ENCODE measurements at regions not wholly inside any gene's neighbourhood (a gene's known extent, or its start where the extent isn't known, plus 50 kb on each side); places are given as distances from the start of the nearest gene placed in this dataset.
"Not testable (repeated sequence)": the region's sequence is repeated elsewhere in the genome, so short reads cannot be mapped to it uniquely, and the experiment has no call there.

DNA sequence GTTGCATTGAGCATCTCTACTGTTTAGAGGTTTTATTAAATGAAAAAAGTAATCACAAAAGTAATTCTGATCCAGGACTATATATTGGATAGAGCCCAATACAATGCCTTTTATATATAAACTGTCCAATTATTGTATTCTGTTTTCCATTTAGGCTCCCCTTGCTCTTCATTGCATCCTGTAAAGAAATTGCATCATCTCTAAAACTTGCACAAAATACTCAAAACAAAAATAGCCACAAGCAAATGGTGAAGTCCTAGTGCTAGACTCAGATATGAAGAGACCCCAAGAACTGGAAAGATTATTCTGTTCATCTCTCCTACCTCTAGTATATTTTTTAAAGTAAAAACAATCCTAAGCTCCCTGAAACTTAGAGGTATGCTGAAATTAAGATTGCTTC lies 195.8 kb downstream of the NNT start:
- TF ChIP-seq EP300 (IDR thresholded peaks at IDR 0.05) (no peak), POLR2A (IDR thresholded peaks at IDR 0.05) (no peak), POLR2AphosphoS5 (IDR thresholded peaks at IDR 0.05) (no peak)
- TF ChIP-seq, protein P1, sequence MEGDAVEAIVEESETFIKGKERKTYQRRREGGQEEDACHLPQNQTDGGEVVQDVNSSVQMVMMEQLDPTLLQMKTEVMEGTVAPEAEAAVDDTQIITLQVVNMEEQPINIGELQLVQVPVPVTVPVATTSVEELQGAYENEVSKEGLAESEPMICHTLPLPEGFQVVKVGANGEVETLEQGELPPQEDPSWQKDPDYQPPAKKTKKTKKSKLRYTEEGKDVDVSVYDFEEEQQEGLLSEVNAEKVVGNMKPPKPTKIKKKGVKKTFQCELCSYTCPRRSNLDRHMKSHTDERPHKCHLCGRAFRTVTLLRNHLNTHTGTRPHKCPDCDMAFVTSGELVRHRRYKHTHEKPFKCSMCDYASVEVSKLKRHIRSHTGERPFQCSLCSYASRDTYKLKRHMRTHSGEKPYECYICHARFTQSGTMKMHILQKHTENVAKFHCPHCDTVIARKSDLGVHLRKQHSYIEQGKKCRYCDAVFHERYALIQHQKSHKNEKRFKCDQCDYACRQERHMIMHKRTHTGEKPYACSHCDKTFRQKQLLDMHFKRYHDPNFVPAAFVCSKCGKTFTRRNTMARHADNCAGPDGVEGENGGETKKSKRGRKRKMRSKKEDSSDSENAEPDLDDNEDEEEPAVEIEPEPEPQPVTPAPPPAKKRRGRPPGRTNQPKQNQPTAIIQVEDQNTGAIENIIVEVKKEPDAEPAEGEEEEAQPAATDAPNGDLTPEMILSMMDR (IDR thresholded peaks at IDR 0.05) = no peak
- Histone ChIP-seq H3K9me3 (no peaks in the 10 kb centered on the region), H3K4me3 (no peak overlapping the region), H3K4me1 (peaks cover 0 to 12% (median 6%) of the 10 kb centered on the region in 4 donors), H3K27me3 (no peaks in the 10 kb centered on the region), H3K27ac (no peak overlapping the region), H3K36me3 (no peaks in the 10 kb centered on the region)
- DNase-seq = no peak
- intact Hi-C loops (cut with DNase I) = no loop called here

DNA sequence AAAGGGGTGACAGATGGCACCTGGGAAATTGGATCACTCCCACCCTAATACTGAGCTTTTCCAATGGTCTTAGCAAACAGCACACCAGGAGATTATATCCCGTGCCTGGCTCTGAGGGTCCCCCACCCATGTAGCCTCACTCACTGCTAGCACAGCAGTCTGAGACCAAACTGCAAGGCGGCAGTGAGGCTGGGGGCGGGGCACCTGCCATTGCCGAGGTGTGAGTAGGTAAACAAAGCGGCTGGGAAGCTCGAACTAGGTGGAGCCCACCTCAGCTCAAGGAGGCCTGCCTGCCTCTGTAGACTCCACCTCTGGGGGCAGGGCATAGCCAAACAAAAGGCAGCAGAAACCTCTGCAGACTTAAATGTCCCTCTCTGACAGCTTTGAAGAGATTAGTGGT lies 188.9 kb downstream of the NNT start:
- DNase-seq; H3K4me3 ChIP-seq; H3K36me3 ChIP-seq; intact Hi-C loops (cut with DNase I); H3K27ac ChIP-seq; H3K9me3 ChIP-seq; H3K4me1 ChIP-seq; H3K27me3 ChIP-seq: not testable (repeated sequence)
- 88 to 92% methylated on average over 6 of the region's 6 CpGs for WGBS, 2 donors

DNA sequence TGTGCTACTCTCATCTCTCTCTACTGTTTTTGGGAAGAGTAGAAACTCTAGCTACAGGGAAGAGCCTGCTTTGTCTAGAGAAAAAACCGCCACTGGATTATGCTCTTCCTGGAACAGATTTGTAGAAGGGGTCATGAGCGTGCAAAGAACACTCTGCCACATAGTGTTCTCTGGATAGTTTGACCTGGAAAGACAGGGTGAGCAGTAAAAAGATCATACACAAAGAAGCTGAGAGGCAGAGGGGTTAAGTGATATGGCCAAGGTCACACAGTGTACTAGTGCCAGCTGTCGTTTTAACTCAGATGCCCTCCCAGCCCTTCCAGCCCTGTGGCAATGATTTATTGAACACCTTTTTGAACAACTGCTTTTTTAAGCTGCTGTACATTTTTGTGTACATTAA lies 182.2 kb downstream of the NNT start:
- 61 to 73% methylated on average over 3 of the region's 3 CpGs for WGBS, 2 donors
- intact Hi-C loops (cut with DNase I) = no loop called here

DNA sequence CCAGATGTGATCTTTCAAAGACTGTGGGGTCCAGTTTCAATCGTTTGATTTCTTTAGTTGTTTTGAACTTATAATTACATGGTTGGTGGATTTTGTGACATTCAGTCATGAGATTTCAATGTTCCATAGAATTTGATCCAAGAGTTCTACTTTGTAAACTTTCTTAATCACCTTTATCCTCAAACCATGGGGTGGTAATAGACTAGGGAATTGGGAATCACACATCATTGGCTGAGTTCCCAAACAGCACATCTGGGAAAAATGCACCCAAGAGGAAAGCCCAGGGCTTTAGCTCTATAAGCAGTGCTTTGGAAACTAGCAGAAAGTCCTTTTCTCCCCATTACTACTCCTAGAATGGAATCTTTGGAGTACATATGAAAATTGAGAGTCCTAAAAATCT lies 177.6 kb downstream of the NNT start:
- TF ChIP-seq POLR2AphosphoS5 (IDR thresholded peaks at IDR 0.05) = no peak
- TF ChIP-seq POLR2A (IDR thresholded peaks at IDR 0.05) = no peak
- TF ChIP-seq EP300 (IDR thresholded peaks at IDR 0.05) = no peak
- intact Hi-C loops (cut with DNase I) = no loop called here
- 62 to 66% methylated on average over 1 of the region's 1 CpG for WGBS, 2 donors

More for the DNA sequence above, 182.2 kb downstream of the NNT start:
- Histone ChIP-seq H3K27ac (peak overlapping the region in 2 of 4 donors; percentile 38 to 56), H3K4me3 (no peak overlapping the region), H3K36me3 (no peaks in the 10 kb centered on the region), H3K4me1 (peaks cover 0 to 15% (median 11%) of the 10 kb centered on the region in 4 donors), H3K9me3 (no peaks in the 10 kb centered on the region), H3K27me3 (no peaks in the 10 kb centered on the region)
- TF ChIP-seq, protein P1 (IDR thresholded peaks at IDR 0.05) = no peak
- TF ChIP-seq POLR2AphosphoS5 (IDR thresholded peaks at IDR 0.05) = peak in 1 of 4 donors; percentile 57
- TF ChIP-seq POLR2A (IDR thresholded peaks at IDR 0.05) = no peak
- TF ChIP-seq EP300 (IDR thresholded peaks at IDR 0.05) = peak in 1 of 4 donors; percentile 59
- no peak for DNase-seq

DNA sequence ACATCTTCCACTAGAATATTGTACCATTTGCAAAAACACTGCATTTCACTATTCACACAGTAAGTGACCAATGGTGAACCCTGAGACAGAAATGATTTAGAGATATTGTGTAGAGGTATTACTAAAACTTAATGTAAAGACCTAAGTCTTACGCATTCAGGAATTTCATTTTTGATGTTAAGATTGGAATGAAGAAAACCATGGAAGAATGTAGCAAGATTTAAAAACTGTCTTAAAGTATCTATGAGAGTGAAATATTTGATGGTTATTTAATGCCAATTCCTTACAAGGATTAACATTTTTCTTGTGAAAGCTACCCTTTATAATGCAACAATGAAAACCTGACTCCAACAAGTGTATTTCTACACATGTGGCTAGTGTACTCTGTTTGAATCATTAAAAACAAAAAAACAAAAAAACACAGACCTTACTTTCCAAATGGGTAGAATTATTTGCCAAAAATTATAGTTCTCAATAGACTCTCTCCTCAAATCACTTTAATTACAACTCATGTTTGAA lies 172.0 kb downstream of the NNT start:
- WGBS, 2 donors = 98% methylated on average over 1 of the region's 1 CpG
- Histone ChIP-seq H3K27ac (no peak overlapping the region), H3K36me3 (no peaks in the 10 kb centered on the region), H3K4me3 (no peak overlapping the region), H3K27me3 (no peaks in the 10 kb centered on the region), H3K9me3 (no peaks in the 10 kb centered on the region), H3K4me1 (peaks cover 0 to 15% (median 8%) of the 10 kb centered on the region in 4 donors)
- no peak for DNase-seq
- intact Hi-C loops (cut with DNase I) = loop anchor here (5.0 kb wide), 1 partner anchor 612 kb away; the partner anchor contains the start of gene FGF10
- TF ChIP-seq EP300 (IDR thresholded peaks at IDR 0.05) (no peak), POLR2A (IDR thresholded peaks at IDR 0.05) (no peak), POLR2AphosphoS5 (IDR thresholded peaks at IDR 0.05) (no peak)
- TF ChIP-seq, protein P1 (IDR thresholded peaks at IDR 0.05) = no peak

More for the DNA sequence above, 177.6 kb downstream of the NNT start:
- Histone ChIP-seq H3K4me3 (no peak overlapping the region), H3K4me1 (peaks cover 0 to 10% (median 9%) of the 10 kb centered on the region in 4 donors), H3K27me3 (no peaks in the 10 kb centered on the region), H3K36me3 (no peaks in the 10 kb centered on the region), H3K27ac (no peak overlapping the region), H3K9me3 (no peaks in the 10 kb centered on the region)
- DNase-seq = no peak

DNA sequence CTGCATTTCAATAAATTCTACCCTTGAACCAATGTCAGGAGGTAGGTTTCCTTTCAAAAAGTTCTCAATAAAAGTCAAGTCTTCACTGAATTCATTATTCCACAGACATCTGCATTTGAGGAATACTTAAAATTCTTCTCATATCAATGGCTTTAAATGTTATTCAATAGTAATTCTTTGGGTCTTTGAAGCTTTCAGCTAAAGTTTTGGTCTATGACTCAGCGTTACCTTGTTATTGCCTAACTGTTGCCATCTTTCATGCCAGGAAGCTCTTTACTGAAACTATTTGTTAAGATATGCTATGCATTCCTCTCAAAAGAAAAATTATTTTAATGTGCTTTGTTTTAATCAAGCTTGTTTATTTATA lies 170.5 kb downstream of the NNT start:
- Histone ChIP-seq H3K4me3 (no peak overlapping the region), H3K27ac (no peak overlapping the region), H3K36me3 (no peaks in the 10 kb centered on the region), H3K9me3 (no peaks in the 10 kb centered on the region), H3K27me3 (no peaks in the 10 kb centered on the region), H3K4me1 (peaks cover 0 to 16% (median 12%) of the 10 kb centered on the region in 4 donors)
- 85 to 89% methylated on average over 1 of the region's 1 CpG for WGBS, 2 donors
- intact Hi-C loops (cut with DNase I) = loop anchor here (5.0 kb wide), 1 partner anchor 614 kb away; the partner anchor contains the start of gene FGF10
- no peak for DNase-seq
- TF ChIP-seq, protein P1 (IDR thresholded peaks at IDR 0.05) = no peak
- TF ChIP-seq POLR2AphosphoS5 (IDR thresholded peaks at IDR 0.05) = no peak
- no peak for TF ChIP-seq EP300 (IDR thresholded peaks at IDR 0.05)
- no peak for TF ChIP-seq POLR2A (IDR thresholded peaks at IDR 0.05)
